Stimulated activated CD4-positive, alpha-beta T cell treated with anti-CD3 and anti-CD28 coated beads, Interleukin-4, amount 100 ng/mL, for 48 hours (primary cell): ENCODE measurements at regions not wholly inside any gene's neighbourhood (a gene's known extent, or its start where the extent isn't known, plus 50 kb on each side); places are given as distances from the start of the nearest gene placed in this dataset.
A peak's percentile ranks its signal among the peaks of the same experiment; 100 is the strongest.
"Not testable (repeated sequence)": the region's sequence is repeated elsewhere in the genome, so short reads cannot be mapped to it uniquely, and the experiment has no call there.

Experiments
- DNase-seq, 2 donors: peaks; one replicate each; pipeline ENCODE4 v3.0.0-alpha.2; 2020; ENCODE audit warnings: low read depth in 2 of 2

DNA sequence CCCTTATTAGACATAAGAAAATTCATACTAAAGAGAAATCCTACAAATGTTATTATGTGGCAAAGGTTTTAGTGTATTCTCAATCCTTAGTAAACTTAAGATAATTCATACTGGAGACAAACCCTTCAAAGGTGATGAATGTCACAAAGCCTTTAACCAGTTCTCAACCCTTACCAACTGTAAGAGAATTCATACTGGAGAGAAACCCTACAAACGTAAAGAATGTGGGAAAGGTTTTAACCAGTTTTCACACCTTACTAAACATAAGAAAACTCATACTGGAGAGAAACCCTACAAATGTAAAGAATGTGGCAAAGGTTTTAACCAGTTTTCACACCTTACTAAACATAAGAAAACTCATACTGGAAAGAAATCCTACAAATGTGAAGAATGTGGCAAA is 93.2 kb downstream of the ZNF680 start:
- DNase-seq, result no peak

DNA sequence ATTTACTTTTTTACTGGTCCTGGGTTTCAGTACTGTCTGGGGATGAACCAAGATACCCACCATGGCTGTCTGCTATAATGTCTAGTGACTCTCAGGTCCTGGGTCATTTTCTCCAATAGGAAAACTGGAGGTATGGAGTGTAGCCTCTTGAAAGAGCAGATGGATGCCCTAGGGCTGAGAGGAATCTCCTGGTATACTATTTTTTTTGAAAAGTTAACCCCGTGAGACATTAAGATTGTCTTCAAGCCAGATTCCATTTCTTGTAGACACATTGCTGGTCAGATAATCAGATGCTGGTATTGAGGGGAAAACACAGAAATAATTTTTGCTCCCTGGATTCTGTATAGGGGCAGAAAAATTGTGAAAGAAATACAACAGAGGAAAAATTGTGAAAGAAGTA is 97.3 kb downstream of the ZNF680 start:
- no peak for DNase-seq

DNA sequence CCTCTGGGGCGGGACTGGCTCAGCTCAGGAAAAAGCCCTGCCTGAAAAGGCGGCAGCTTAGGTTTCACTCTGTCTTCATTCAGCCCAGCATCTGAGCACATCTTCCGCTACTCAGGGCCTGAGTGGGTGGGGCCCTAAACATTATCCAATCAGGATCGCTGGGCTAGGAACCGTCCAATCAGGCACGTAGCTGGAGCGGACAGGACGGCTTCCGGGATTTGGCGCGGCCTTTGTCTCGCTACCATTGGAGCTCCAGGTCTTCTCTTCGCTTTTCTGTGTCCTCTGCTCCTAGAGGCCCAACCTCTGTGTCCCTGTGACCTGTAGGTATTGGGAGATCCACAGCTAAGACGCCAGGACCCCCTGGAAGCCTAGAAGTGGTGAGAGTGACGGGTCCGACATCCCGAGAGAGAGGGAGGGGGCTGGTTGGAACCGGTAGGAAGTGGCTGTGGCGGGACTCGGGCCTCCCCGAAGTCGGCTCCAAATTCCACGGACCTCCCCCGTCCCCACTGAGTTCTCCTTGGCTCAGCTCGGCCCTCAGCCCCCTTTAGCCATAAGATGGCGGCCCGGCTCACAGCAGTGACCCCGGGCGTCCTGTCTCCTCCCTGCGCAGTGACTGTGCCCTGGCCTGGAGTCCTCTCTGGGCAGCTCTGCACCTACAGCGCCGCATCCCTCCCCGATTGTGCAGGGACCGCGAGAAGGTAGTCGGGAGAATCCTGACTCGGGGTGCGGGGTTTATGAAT is 99.1 kb downstream of the ZNF680 start:
- DNase-seq, result peak in 1 of 2 donors; percentile 2

DNA sequence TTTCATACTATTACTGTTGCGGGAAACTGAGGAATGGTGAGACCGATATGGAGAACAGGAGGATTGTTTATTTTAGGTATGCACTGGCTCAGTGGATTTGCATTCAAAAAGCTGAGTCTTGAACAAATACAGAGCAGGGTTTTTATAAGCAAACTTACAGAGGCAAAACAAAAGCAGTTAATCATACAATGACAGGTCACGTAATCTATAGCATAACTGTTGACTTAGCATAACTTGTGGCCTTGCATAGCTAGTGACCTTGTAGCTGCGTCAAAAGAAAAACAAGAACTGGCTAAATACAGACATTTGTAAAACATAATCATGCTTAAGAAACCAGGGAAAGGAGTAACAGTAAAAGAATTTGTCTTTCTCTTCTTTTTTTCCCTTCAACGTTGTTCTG is 103.0 kb downstream of the ZNF680 start:
- not testable (repeated sequence) for DNase-seq

DNA sequence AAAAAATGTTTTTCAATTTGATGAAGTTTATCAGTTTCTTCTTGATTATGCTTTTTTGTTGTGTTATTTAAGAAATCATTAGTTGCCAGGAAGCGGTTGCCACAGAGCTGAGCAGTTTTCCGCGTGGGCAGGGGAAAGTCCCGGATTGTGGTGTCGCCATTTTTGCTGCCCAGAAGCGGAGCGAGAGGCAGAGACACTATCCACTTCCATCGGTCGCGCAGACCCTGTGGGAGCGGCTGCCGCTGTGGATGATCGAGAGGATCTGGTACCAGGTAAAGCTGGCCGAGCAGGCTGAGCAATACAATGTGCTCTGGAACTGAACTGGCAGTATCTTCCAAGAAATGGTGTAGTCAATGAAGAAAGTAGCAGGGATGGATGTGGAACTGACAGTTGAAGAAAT is 119.8 kb downstream of the ZNF736 start:
- no peak for DNase-seq

DNA sequence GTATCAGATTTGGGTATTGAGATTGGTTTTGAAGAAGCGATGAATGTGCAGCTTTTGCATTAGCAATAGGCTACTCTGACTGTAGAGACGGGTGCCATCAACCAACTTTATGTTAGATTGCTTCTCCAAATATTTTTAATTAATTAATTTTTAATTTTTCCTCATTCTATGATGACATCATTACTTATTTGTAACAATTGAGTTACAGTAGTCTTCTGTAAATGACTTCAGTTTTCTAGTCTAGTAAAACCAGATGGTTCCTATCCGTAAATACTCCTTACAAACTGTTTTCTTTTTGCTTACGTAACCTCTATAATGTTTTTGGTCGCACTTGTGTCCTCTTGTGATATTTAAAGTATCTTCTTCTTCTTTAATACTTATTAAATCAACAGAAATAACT is 118.1 kb downstream of the ZNF736 start:
- DNase-seq, result no peak

DNA sequence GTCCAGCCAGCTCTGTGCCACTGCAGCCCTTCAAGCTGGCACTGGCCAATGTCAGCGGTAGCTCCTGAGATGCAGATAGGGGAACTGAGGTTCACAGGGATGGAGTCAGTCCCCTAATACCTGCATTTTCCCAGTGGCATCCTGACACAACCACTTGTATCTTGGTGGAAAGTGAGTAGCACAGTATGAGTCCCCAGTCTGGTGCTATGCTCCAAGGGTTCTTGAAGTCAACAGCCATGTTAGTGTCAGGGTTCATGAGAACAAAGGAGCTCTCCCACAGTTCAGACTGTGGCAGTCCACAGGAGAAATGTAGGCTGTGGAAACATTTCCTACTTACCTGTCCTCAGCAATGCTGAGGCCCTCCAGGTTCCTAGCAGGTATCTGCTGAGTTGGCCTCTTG is 115.5 kb downstream of the ZNF736 start:
- DNase-seq, result no peak

DNA sequence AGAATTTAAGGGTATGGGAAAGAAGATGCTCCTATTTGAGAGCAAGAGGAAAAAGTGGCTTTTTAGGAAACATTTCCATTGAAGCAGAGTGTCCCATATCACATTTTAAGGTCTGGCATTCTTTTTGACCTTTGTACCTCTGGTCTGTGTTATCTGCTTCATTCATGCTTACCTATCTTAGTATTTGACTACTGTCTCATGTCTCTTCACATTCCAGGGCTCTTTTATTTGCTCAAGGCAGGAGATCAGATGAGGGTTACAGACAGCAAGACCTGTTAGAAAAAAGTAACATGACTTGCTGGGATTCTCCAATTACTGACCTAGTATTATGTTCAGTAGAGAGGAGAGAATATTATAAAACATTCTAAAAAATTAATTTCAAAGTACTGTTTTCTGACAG is 111.7 kb downstream of the ZNF736 start:
- not testable (repeated sequence) for DNase-seq

DNA sequence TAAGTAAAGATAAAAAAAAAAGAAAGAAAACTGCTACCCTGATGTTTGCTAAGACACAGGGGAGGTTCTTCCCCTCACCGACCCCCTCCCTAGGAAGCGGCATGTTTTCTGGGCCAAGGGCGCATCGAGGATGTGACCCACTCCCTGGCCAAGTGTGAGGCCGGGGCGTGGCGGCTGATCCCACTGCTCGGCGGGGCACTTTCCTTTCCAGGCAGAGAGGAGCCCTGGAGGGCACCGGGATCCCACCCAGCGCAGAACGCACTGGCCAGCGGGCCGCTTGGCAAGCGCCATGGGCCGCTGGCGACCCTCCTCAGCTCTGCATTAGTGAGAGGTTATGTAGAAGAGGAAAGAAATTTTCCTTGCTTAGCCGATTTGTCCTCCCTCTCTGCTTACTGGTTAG is 93.4 kb downstream of the ZNF736 start:
- DNase-seq, result no peak
